COLO668 (cell line): ENCODE measurements at regions not wholly inside any gene's neighbourhood (a gene's known extent, or its start where the extent isn't known, plus 50 kb on each side); places are given as distances from the start of the nearest gene placed in this dataset.

ENCODE experiments used
- DNase-seq: peaks from one replicate; lab custom pipeline; 2025; ENCODE audit not compliant: unreplicated experiment; lab: John Stamatoyannopoulos, UW

DNA sequence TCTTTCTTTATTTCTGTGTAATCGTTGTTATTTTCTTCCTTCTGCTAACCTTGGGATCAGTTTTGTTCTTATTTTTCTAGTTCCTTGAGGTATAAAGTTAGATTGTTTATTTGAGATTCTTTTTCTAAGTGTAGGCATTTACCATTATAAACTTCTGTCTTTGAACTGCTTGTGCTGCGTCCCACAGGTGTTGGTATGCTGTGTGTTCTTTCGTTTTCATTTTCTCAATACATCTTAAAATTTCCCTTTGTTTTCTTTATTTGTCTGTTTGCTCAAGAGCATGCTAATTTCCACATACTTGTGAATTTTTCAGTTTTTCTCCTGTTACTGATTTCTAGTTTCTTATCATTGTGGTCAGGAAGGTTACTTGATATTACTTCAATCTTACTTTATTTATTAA is 873.8 kb upstream of the GCFC2 start:
- no peak for DNase-seq

DNA sequence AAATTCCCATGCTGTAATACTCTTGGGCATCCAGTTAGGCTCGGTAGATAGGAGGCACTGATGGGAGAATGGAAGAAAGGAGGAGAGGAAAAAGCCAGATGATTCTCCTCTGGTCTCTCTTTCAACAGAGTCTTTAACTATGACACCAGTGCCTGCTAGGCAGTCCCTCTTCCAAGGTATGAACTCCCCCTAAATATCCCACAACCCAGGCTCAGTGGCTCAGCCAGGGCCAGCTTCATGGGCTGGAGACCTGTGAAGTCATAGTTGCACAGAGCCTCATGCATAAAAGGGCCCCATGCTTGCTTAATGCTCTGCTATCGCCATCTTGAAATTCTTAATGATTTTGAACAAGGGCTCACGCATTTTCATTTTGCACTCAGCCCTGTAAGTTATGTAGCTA is 869.2 kb upstream of the GCFC2 start:
- no peak for DNase-seq

DNA sequence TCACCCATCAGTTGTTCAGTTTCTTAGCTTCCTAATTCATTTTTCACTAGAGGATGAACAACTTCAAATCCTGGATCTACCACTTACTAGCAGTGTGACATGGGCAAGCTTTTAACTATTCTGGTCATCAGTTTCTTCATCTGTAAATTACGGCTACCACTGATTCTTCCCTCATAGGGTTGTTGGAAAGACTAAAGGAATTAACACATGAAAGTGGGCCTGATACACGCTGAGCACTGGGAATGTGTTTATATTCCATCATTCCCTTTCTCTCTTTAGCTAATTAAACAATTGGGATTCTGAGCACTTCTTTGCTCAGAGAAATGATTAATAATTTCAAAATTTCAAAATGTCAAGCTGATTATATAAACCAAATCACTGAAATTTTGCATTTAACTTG is 862.3 kb upstream of the GCFC2 start:
- DNase-seq: no peak

DNA sequence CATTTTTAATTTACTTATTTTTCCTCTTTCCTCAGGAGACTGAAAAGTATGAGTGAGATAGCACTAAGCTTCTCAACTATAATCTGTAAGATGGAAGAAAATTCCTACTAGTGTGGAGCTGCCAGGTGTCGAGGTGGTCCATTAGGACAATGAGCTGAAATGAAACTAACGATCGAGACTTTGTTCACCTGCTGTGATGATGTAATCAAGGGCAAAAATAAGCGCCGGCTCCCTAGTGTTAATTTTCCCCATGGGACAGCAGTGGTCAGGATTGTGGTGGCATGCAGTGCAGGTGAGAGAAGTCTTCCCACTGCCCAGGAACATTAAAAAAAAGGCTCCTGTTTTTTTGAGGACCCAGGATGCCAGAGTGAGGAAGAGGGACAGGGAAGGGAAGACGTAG is 859.1 kb upstream of the GCFC2 start:
- DNase-seq: peak; percentile 32

DNA sequence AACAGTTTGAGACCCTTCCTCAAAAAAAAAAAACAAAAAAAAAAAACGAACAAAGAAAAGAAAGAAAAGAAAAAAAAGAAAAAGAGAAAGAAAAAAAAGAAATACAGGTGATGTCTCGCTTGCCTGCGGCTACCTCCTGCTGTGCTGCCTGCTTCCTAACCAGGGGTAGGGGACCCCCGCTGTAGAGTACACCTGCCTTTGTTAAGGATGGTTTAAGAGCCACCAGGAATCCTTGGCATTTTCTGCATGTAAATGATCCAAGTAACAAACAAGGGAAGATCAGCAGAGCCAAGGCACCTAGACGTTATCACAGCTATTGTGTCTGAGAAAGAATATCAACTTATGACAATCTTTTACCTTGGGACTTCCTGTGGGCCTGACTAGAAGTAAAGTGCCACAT is 856.8 kb upstream of the GCFC2 start:
- no peak for DNase-seq

DNA sequence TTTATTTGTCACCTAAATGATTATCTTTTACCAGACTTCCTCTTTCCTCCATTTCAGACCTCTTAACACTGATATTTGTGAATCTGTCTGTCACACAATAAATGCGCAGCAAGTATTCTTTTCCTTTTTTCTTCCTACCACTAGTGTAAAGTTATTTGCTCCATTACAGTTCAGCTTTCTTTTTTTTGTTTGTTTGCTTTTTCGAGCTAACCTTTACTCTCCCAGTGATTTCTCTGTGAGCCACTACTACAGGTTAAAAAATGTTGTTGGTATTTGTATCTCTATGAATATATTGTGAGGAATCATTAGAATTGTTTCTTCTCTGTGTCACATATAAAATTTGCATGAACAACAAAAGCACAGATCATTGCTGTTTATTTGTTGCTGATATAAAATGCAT is 854.0 kb upstream of the GCFC2 start:
- DNase-seq: no peak

DNA sequence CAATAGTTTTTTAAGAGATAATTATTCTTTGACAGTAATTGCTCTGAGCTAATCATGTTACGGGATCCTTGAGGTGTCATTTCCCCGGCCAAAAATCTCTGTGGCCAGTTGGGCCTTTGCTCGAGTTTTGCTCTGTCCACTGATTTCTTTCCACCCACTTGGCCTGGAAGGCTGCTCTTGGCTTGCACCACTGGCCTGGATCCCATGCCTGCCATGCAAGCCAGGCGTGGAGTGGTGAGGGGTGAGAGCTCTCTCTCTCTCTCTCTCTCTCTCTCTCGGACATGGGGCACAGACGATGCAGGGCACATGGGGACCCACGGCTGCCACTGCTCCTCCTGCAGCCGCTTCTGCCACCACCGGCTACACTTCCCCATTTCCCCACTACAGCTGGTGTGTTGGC is 853.0 kb upstream of the GCFC2 start:
- DNase-seq: no peak

DNA sequence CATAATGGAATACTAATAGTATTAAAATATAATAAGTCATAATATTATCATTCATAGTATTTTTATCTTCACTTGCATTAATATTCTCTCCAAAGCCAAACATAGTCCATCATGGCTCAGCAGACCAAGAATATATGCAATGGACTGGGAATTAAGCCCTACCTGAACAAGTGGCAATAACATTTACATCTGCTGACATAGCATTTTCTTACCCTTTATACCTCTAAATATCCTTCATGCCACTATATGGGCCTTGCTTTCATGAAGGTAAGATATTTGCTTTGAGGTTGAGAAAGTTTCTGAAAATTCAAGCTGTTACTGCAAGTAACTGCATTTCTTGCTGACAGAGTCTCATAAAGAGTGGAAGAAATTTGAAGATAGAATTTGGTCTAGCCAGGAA is 847.4 kb upstream of the GCFC2 start:
- DNase-seq: no peak

DNA sequence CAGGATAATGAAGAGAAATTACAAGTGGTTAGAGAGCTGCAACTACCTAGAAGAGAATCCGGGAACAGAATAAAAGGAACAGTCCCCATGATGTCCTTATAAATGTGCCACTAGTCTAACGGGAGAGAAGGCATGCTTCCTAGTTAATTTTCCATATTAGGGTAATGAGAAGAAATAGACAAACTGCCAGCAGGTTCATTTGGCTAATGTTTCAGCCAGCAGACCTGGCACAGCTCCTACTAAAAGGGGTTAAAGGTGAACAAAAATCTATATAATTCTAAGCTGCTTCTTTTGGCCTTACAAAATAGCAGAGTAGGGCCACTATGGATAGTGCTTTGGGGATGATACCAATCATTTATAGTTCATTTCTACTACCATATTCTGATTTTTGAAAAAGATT is 845.3 kb upstream of the GCFC2 start:
- no peak for DNase-seq

DNA sequence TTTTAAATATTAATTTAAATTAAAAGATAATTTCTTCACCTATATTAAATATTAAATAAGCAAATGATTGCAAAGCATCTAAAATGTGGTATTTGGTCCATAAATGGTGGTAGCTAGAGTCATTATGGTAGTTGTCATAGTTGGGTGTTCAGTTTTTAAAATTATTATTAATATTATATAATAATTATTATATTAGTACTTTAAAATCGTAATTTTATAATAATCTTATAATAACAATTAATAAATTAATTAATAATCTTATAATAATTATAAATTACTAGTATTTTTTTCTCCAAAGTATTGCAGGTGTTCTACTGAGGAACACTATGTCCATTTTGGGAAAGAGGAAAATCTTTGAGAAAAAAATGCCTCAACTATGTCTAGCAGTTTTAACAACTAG is 835.5 kb upstream of the GCFC2 start:
- DNase-seq: no peak

DNA sequence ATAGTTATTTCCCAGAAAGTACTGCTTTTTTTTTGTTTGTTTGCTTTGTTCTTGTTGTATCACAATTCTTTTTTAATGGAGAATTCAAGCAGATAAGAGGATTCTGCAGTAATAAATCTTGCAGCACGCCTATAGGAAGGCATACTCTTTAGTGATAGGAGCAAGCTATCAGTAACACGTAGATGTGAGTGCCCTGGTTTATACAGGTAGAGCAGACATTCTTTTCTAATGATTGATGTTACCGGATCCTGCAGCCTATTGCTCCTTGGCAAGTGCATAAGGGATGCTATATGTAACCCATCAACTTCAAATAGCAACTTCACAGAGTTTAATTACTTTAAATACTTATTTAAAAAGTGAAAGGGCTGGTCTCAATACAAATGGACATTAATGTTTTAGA is 834.2 kb upstream of the GCFC2 start:
- no peak for DNase-seq

DNA sequence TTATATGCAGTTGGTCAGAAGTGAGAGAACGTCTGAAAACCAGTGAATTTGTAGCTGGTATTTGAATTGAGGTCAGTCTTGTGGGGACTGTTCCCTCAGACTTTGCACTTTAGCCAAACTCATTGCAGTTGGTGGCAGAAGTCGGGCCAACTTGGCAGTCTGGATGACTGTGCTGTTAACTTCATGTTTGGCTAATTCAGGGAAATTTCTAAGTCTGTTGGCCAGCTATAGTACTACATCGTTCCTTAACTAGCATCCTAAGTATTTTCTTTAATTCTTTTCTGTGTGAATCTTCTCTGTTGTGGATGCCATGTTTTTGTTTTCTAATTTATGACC is 806.8 kb upstream of the GCFC2 start:
- no peak for DNase-seq

DNA sequence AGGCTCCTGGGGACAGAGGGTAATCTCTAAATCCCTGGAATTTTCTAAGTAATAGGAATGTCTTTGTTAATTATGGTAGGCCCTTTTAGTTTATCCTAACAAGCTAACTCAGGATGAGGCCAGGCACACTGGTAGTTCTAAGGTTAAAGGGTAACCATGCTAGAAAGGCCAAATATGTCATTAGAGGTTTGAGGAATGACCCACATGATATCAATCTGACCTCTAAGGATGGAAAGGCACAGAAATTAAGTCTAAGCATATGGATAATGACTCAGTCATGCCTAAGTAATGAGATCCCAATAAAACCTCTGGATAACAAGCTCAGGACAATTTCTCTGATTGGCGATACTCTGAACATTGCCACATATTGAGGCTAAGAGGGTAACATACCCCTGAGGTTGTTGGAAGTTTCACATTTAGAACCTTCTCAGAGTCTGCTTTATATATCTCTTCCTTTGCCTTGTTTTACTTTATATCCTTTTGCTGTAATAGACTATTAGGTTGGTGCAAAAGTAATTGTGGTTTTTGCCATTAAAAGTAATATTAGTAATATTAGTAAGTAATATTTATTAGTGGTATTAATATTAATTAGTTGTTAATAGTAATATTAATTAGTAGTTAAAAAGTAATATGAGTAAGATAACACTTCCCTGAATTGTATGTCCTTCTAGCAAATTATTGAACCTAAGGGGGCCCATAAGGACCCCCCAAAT is 806.3 kb upstream of the GCFC2 start:
- DNase-seq: no peak

DNA sequence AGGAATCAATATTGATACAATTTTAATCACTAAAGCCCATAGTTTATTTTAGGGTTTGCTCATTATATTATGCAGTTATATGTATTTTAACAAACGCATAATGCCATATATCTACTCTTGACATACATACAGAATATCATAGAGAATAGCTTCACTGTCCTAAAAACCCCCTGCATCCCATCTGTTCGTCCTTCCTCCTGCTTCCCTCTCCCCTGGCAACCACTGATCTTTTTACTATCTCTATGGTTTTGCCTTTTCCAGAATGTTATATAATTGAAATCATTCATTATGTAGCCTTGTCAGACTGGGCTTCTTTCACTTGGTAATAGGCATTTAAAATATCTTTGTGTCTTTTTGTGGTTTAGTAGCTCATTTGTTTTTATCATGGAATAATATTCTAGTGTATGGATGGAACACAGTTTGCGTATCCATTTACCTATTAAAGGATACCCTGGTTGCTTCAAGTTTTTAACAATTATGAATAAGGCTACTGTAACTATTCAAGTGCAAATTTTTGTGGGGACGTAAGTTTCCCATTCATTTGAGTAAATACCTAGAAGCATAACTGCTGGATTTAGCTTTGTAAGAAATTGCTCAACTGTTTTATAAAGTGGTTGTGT is 801.6 kb upstream of the GCFC2 start:
- DNase-seq: no peak

DNA sequence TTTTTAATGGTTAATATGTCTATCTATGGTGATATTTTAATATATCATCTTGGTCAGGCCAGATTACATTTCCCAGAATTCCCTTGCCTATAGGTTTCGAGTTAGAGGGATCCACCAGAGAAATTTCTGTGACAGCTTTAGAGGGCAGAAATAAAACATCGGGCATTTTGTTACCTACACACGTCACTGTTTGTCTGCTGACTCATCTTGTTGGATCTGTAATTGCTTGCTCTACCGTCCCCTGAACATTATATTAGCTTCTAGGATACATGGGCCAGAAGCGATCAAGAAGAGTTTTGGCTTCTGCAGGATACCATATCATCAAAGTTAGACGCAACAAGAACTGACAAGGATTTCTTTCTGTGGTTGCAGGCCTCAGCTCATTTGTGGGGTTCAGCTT is 795.8 kb upstream of the GCFC2 start:
- DNase-seq: no peak

DNA sequence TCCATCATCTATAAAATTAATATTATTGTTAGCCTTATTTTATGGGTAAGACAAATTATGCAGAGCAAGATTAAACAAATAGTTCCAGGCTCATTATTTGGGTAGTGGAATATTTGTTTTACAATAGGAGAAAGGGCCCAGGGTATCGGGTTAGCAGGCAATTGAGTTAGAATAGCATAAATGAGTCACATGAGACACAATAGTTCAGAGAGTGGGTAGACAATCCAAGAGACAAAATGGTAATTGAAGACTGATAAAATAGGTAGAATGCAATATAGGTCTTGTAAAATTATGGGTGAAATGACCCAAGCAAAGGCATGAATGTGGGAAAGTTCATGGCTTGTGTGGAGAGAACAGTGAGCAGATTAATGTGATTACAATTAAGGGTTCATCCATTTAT is 790.9 kb upstream of the GCFC2 start:
- no peak for DNase-seq

DNA sequence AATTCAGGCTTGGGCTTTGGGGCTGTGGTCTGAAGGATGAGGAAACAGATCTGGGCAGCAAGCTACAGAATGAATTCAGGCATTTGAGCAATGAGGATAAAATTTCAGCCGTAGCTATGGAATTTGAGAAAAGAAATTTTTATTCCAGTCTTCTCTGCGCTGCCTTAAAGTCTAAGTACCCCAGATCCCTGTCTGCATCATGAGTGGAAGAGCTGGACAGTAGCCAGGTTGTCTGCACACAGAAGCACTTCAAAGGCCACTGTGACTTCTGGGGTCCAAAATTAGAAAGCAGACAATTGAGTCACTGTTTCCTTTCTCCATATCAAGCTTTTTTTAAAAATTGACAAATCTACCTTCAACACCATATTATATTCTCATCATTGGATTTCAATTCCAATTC is 787.6 kb upstream of the GCFC2 start:
- no peak for DNase-seq

DNA sequence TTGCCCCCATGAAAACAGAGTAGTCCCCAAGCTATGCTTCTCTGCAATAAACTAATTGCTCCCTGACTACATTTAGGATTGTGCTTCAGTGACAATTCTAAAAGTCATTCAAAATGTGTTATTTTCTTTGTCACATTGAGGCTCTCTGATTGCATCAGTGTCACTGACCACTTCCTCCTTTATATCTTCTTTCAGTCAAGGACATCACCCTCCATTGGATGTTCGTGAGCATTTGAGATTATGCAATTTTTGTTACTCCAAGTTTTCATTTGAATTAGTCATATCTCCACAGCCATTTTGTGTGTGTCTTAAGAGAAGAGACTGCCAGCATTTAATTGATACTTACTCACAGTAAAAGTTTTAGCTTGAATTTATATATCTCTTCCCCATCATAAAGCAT is 780.8 kb upstream of the GCFC2 start:
- DNase-seq: no peak

DNA sequence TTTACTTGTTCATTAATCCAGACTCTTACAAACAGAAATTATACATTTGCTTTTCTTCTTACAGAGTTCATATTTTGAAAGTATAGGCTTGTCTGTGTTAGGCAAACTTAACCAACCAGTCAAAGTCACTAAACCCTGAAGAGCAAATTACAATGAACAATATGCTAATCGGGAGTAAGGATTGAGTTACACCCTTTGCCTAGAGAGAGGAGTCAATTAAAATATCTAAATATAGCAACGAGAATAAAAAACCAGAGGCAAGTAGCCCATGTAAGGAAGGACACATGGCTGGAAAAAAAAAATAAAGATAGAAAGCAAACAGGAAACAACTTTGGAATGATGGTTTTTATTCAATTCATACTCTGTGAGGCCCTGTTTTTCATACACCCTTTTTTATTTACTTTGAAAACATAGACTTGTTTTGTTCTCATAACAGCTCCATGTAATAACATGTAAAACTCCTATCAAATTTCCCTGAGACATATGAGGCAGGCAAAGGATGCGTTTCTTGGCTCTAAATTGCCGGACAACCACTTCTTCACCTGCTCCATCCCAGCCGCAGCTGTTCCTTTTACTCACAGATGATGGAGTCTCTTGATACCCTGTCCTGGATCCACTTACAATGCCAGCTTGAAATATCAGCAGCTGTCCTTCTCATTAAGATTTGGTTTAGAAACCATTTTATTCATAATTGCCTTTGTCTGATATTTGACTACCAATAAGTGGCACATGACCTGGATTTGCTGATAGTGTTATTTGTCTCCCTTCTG is 767.7 kb upstream of the GCFC2 start:
- peak; percentile 63 for DNase-seq

DNA sequence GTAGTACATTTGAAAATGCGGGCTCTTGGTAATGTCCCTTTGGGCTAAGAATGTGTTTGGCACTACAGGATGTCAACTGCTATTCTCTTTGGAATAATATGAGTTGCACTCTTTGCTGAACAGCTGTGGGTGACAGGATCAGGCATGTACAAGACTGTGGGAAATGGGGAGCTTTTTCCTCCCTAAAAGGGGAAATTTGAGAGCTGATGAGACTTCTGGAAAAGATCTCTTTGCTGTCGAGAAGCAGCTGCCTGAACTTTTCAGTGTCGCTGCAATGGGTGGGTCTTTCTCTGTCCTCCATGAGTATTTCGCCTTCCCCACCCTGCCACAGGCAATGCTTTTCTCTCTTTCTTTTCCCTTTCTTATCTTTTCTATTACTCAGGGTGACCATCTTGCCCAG is 762.2 kb upstream of the GCFC2 start:
- DNase-seq: no peak

DNA sequence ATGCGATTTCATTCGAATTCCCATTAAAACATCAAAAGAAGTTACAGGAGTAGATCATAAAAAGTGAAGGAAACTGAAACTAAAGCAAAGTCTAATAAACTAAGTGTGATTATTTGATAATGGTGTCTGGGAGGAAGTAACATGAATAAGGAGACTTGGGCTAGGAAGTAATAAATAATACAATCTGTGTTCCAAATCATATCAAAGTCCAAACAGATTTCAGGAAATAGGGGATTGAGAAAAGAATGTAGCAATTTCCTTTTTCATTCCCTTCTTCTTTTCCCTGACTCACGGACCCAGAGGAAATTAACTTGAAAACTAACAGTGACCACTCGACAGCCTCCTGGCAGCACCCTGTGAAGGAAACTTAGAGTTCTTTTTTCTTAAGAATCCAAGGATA is 758.4 kb upstream of the GCFC2 start:
- DNase-seq: no peak

DNA sequence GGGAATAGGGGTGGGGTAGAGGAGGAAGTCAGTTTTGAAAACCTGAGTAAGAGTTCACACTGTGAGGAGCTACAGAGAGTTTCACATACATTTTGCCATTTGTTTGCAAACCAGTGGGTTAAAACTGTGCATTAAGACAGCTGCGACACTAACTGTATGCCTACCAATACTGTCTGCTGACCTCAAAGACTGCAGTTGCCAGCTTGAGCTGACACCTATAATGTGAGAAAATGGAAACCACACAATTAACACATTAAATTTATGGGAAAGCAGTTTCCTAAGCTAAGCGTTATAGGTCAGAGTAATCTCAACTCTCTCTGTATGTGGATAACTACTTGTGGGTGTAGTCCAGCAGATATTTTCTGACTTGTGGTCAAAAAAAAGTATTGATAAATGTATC is 756.6 kb upstream of the GCFC2 start:
- DNase-seq: no peak

DNA sequence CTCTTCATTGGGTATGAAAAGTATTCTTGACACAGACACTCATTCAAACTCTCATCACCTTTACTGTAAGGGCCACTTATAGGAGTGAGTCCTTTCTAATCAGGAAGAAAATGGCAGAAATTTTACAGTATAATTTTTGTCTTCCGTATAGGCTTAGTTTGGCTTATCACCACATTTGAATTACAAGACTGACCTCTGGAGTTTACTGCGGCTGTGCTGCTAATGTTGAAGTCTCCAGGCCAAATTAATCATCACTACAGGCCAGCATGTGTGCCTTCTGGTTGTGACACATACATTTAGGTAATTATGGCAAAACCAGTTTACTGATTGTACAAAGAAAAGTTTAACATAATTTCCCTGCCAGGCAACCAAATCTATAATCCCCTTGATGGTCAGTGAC is 753.6 kb upstream of the GCFC2 start:
- no peak for DNase-seq
